CD4-positive, alpha-beta T cell (primary cell): ENCODE measurements at regions not wholly inside any gene's neighbourhood (a gene's known extent, or its start where the extent isn't known, plus 50 kb on each side); places are given as distances from the start of the nearest gene placed in this dataset.

Experiments used
- ATAC-seq: fragments of 200-7000 bp; cut with Tn5 transposase; one replicate; pipeline ENCODE4 v1.10.0; 2022; ENCODE audit warnings: mild to moderate bottlenecking; ENCODE audit not compliant: poor library complexity
- CTCF ChIA-PET: fragments of 350-600 bp; sonication (Branson Sonifier 250); formaldehyde crosslinking; loops from one replicate; lab custom pipeline; 2021; ENCODE audit warnings: antibody characterized with exemption, inconsistent platforms; lab: Charles Lee
- POLR2A ChIA-PET: fragments of 350-600 bp; sonication (Branson Sonifier 250); formaldehyde crosslinking; loops from one replicate; lab custom pipeline; 2021; ENCODE audit warnings: antibody characterized with exemption, inconsistent platforms; lab: Charles Lee
- DNase-seq, 14 experiments: peaks; one replicate each; pipeline ENCODE4 v3.0.0-alpha.2; 2013 to 2020; ENCODE audit warnings: mixed read lengths in 2 of 14
- H3K27ac ChIP-seq, 2 donors: one replicate each; pipeline versions ENCODE4 v1.5.1 to v1.7.0; 2013; ENCODE audit warnings: low read length in 2 of 2, low read depth in 1 of 2, mild to moderate bottlenecking in 1 of 2
- H3K27me3 ChIP-seq, 2 experiments: 1 replicate in 1 of 2; 2 replicates in 1 of 2; pipeline versions ENCODE4 v1.6.1 to v1.7.0; 2013; ENCODE audit warnings: low read length in 2 of 2, control low read depth in 1 of 2, mild to moderate bottlenecking in 1 of 2, moderate library complexity in 1 of 2; ENCODE audit not compliant: insufficient read depth in 2 of 2, control insufficient read depth in 1 of 2
- H3K36me3 ChIP-seq: one replicate; pipeline ENCODE4 v1.6.1; 2013; ENCODE audit warnings: low read length, control low read depth; ENCODE audit not compliant: insufficient read depth
- H3K4me1 ChIP-seq: one replicate; pipeline ENCODE4 v1.6.1; 2013; ENCODE audit warnings: low read length, control low read depth; ENCODE audit not compliant: insufficient read depth
- H3K4me3 ChIP-seq: one replicate; pipeline ENCODE4 v1.5.1; 2013; ENCODE audit warnings: mild to moderate bottlenecking, low read length, moderate library complexity
- H3K9me3 ChIP-seq, 2 experiments: 1 replicate in 1 of 2; 2 replicates in 1 of 2; pipeline versions ENCODE4 v1.6.1 to v1.7.0; 2013; ENCODE audit warnings: low read length in 2 of 2, mild to moderate bottlenecking in 2 of 2, control low read depth in 1 of 2, moderate library complexity in 1 of 2; ENCODE audit not compliant: control insufficient read depth in 1 of 2, insufficient read depth in 1 of 2
- H3K27ac Mint-ChIP-seq: one replicate; pipeline ENCODE4 v1.8.0; 2020; ENCODE audit warnings: mixed read lengths
- H3K27me3 Mint-ChIP-seq: one replicate; pipeline ENCODE4 v1.8.0; 2021; ENCODE audit warnings: mixed read lengths
- H3K36me3 Mint-ChIP-seq: one replicate; pipeline ENCODE4 v1.8.0; 2021; ENCODE audit warnings: low read depth, mixed read lengths
- H3K4me1 Mint-ChIP-seq: one replicate; pipeline ENCODE4 v1.8.0; 2021; ENCODE audit warnings: low read depth, mixed read lengths
- H3K4me3 Mint-ChIP-seq: one replicate; pipeline ENCODE4 v1.8.0; 2020; ENCODE audit warnings: mild to moderate bottlenecking, mixed read lengths
- H3K9me3 Mint-ChIP-seq: one replicate; pipeline ENCODE4 v1.8.0; 2020; ENCODE audit warnings: mixed read lengths
- intact Hi-C, 2 experiments: fragments of 100-400 bp; cut with DNase I in 1 of 2; cut with micrococcal nuclease in 1 of 2; formaldehyde crosslinking; loops; one replicate each; pipeline versions ENCODE4 v1.15.1 to v1.9.0; 2023 to 2025; cut with DNase I, micrococcal nuclease
- TF ChIP-seq, protein P1 (sequence below): fragments of 200-600 bp; IDR thresholded peaks from one replicate; pipeline ENCODE4 v1.8.0; 2022; ENCODE audit warnings: antibody characterized with exemption, mild to moderate bottlenecking

- H3K4me3 ChIP-seq: no peak overlapping the region
- Mint-ChIP-seq H3K27me3 (peaks cover 41% of the 10 kb centered on the region), H3K36me3 (no peaks in the 10 kb centered on the region), H3K9me3 (no peaks in the 10 kb centered on the region), H3K4me1 (peaks cover 9% of the 10 kb centered on the region), H3K4me3 (no peak overlapping the region), H3K27ac (no peak overlapping the region)
- peaks cover 3 to 11% of the 10 kb centered on the region in 2 experiments for H3K9me3 ChIP-seq
- H3K27me3 ChIP-seq: peaks cover 4 to 6% of the 10 kb centered on the region in 2 experiments
- no peaks in the 10 kb centered on the region for H3K4me1 ChIP-seq
- ATAC-seq (no peak), DNase-seq (no peak)
- POLR2A ChIA-PET: no interaction called here
- intact Hi-C loops: no loop called here
- no peak overlapping the region for H3K27ac ChIP-seq
- H3K36me3 ChIP-seq: no peaks in the 10 kb centered on the region
- CTCF ChIA-PET: interaction anchor here (0.7 kb wide), 1 partner anchor 25 kb away, joined by 3 read pairs; no protein-coding TSS in a partner anchor
- TF ChIP-seq, protein P1, sequence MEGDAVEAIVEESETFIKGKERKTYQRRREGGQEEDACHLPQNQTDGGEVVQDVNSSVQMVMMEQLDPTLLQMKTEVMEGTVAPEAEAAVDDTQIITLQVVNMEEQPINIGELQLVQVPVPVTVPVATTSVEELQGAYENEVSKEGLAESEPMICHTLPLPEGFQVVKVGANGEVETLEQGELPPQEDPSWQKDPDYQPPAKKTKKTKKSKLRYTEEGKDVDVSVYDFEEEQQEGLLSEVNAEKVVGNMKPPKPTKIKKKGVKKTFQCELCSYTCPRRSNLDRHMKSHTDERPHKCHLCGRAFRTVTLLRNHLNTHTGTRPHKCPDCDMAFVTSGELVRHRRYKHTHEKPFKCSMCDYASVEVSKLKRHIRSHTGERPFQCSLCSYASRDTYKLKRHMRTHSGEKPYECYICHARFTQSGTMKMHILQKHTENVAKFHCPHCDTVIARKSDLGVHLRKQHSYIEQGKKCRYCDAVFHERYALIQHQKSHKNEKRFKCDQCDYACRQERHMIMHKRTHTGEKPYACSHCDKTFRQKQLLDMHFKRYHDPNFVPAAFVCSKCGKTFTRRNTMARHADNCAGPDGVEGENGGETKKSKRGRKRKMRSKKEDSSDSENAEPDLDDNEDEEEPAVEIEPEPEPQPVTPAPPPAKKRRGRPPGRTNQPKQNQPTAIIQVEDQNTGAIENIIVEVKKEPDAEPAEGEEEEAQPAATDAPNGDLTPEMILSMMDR: no peak
Measured at GRCh38 chr10:15462253-15462897, 91.3 kb upstream of the FAM171A1 start.

DNA sequence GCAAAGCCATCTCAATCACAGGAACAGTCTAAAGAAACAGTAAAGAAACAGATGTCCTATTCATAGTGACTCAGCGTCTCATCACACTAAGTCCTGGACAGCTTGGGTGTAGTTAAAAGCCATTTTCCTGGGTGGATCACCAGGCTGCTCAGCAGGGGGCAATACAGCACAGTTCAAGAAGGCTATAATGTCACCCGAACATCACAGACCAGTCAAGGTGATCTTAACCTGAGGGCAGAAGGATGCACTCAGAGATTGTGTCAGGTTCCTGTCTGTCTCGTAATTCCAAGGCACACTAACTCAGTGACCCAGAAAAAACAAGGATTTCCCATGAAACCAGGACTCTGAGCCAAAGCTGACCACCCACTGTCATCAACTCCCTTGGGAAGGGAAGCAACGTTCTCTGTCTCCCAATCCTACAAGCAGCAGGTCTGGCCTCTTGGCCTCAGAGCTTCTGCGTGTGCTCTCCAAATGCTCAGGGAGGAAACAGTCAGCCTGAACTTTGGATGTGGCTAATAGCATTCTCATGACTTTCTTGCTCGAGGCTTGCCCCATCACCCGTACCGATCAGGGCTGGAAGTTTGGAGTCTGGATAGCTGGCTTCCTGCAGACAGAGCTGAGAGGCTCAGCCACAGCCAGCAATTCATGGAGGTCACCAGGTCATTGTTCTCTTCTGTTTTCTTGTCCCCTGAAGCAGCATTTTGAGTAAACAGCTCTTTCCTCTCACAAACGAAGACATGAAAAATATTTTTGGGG, 90.4 kb upstream of the FAM171A1 start:
- no peak for DNase-seq
- Mint-ChIP-seq H3K36me3 (no peaks in the 10 kb centered on the region), H3K4me1 (peaks cover 9% of the 10 kb centered on the region), H3K9me3 (no peaks in the 10 kb centered on the region), H3K27me3 (peaks cover 38% of the 10 kb centered on the region), H3K4me3 (no peak overlapping the region), H3K27ac (no peak overlapping the region)
- Histone ChIP-seq H3K4me3 (no peak overlapping the region), H3K27ac (no peak overlapping the region), H3K4me1 (no peaks in the 10 kb centered on the region), H3K36me3 (no peaks in the 10 kb centered on the region), H3K9me3 (peaks cover 3 to 11% of the 10 kb centered on the region in 2 experiments), H3K27me3 (peaks cover under 1 to 8% of the 10 kb centered on the region in 2 experiments)
- no peak for ATAC-seq
- intact Hi-C loops: no loop called here
- TF ChIP-seq, protein P1: no peak
- CTCF ChIA-PET: no interaction called here
- POLR2A ChIA-PET: no interaction called here

- H3K27ac Mint-ChIP-seq: no peak overlapping the region
- H3K9me3 Mint-ChIP-seq: no peaks in the 10 kb centered on the region
- H3K4me3 Mint-ChIP-seq: no peak overlapping the region
- ChIA-PET CTCF (no interaction called here), POLR2A (no interaction called here)
- H3K27me3 Mint-ChIP-seq: peaks cover 35% of the 10 kb centered on the region
- Histone ChIP-seq H3K4me3 (no peak overlapping the region), H3K4me1 (no peaks in the 10 kb centered on the region), H3K27ac (no peak overlapping the region), H3K27me3 (peaks cover 0 to 8% of the 10 kb centered on the region in 2 experiments), H3K9me3 (peaks cover 3 to 11% of the 10 kb centered on the region in 2 experiments), H3K36me3 (no peaks in the 10 kb centered on the region)
- peaks cover 9% of the 10 kb centered on the region for H3K4me1 Mint-ChIP-seq
- no peaks in the 10 kb centered on the region for H3K36me3 Mint-ChIP-seq
- TF ChIP-seq, protein P1: no peak
- DNase-seq (no peak), ATAC-seq (no peak)
- intact Hi-C loops: no loop called here
Measured at GRCh38 chr10:15460661-15461060, 89.6 kb upstream of the FAM171A1 start.
